Neural crest cell (in vitro differentiated cells): ENCODE measurements at regions not wholly inside any gene's neighbourhood (a gene's known extent, or its start where the extent isn't known, plus 50 kb on each side); places are given as distances from the start of the nearest gene placed in this dataset.
"Not testable (repeated sequence)": the region's sequence is repeated elsewhere in the genome, so short reads cannot be mapped to it uniquely, and the experiment has no call there.

Experiments used
- DNase-seq: peaks from one replicate; pipeline ENCODE4 v3.0.0; 2021; ENCODE audit warnings: low read depth, mixed read lengths, low spot score
- H3K27ac Mint-ChIP-seq: one replicate; pipeline ENCODE4 v1.8.0; 2021; ENCODE audit warnings: mild to moderate bottlenecking, mixed read lengths; ENCODE audit not compliant: unreplicated experiment
- H3K27me3 Mint-ChIP-seq: 2 replicates; pipeline ENCODE4 v1.8.0; 2021; ENCODE audit warnings: low read depth, mild to moderate bottlenecking, mixed read lengths
- H3K36me3 Mint-ChIP-seq: 2 replicates; pipeline ENCODE4 v1.8.0; 2021; ENCODE audit warnings: low read depth, mild to moderate bottlenecking, mixed read lengths
- H3K4me1 Mint-ChIP-seq: 2 replicates; pipeline ENCODE4 v1.8.0; 2021; ENCODE audit warnings: mixed read lengths
- H3K4me3 Mint-ChIP-seq: one replicate; pipeline ENCODE4 v1.8.0; 2021; ENCODE audit warnings: mild to moderate bottlenecking, mixed read lengths
- H3K9me3 Mint-ChIP-seq: 2 replicates; pipeline ENCODE4 v1.8.0; 2021; ENCODE audit warnings: mixed read lengths
- TF ChIP-seq, protein P1 (sequence below): fragments of 200-600 bp; sonication (generic); conservative IDR thresholded peaks from 2 replicates; pipeline ENCODE4 v1.5.0; 2021; ENCODE audit warnings: antibody characterized with exemption, mild to moderate bottlenecking

DNA sequence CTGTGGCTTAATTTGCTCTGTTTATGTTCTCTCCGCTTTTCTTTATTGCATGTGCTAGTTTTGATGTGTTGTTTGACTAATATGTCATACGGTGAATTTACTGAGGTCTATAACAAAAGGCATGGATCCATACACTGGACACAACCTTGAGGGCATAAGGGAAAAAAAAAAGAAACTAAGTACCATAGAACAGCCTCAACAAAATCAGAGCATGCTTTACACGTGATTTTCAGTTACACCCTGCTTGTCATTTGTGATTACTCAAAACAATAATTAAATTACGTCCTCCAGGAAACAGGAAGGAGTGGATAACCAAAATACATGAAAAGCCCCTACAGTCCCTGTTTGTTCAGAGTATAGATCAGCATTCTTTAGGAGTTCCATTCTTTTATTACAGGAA lies 150.5 kb downstream of the CRPPA start:
- DNase-seq, result no peak
- no peaks in the 10 kb centered on the region for H3K9me3 Mint-ChIP-seq
- H3K27ac Mint-ChIP-seq, result no peak overlapping the region
- H3K27me3 Mint-ChIP-seq, result no peaks in the 10 kb centered on the region
- peaks cover 15% of the 10 kb centered on the region for H3K4me1 Mint-ChIP-seq
- no peak overlapping the region for H3K4me3 Mint-ChIP-seq
- no peaks in the 10 kb centered on the region for H3K36me3 Mint-ChIP-seq
- TF ChIP-seq, protein P1, sequence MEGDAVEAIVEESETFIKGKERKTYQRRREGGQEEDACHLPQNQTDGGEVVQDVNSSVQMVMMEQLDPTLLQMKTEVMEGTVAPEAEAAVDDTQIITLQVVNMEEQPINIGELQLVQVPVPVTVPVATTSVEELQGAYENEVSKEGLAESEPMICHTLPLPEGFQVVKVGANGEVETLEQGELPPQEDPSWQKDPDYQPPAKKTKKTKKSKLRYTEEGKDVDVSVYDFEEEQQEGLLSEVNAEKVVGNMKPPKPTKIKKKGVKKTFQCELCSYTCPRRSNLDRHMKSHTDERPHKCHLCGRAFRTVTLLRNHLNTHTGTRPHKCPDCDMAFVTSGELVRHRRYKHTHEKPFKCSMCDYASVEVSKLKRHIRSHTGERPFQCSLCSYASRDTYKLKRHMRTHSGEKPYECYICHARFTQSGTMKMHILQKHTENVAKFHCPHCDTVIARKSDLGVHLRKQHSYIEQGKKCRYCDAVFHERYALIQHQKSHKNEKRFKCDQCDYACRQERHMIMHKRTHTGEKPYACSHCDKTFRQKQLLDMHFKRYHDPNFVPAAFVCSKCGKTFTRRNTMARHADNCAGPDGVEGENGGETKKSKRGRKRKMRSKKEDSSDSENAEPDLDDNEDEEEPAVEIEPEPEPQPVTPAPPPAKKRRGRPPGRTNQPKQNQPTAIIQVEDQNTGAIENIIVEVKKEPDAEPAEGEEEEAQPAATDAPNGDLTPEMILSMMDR, result no peak

- H3K4me3 Mint-ChIP-seq, result no peak overlapping the region
Measured at GRCh38 chr7:16268821-16269768, 152.2 kb downstream of the CRPPA start.

DNA sequence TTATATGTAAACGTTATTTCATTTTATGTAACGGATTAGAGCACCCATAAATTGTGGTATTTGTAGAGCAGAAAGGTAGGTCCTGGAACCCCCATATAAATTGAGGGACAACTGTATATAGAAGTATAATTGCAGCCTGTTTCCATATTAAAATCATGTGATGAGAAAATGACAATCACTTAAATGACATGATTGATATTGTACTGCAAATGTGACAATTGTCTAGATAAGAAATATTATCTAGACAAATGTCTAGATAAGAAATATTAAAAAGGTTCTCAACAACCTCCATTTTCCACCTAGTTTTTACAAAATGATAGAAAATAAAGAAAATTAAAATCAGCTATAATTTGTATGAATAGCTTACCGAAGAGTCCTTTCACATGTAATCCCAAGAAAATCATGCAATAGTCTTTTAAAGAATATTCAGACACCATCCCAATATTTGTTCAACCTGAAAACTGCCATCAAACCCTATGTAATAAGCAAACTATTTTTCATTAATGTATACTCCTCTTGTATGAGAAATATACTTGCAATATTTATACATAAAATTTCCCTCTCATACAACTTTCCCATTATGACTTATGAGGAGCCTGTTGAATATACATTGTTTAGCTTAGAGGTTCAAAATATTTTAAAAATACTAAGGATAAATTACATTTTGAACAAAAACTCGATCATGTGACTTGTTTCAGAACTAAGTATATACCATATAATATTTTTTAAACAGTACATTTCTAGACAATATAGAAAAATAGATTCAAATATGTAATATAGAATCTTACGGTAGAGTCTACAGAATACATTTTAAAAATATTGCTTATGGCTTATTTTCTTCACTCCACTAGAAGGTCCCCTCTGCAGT lies 153.2 kb downstream of the CRPPA start:
- no peaks in the 10 kb centered on the region for H3K36me3 Mint-ChIP-seq
- no peaks in the 10 kb centered on the region for H3K9me3 Mint-ChIP-seq
- no peak for DNase-seq
- no peaks in the 10 kb centered on the region for H3K27me3 Mint-ChIP-seq
- TF ChIP-seq, protein P1, result no peak
- H3K4me1 Mint-ChIP-seq, result peaks cover 15% of the 10 kb centered on the region
- no peak overlapping the region for H3K27ac Mint-ChIP-seq
- no peak overlapping the region for H3K4me3 Mint-ChIP-seq

More at GRCh38 chr7:16268821-16269768, 152.2 kb downstream of the CRPPA start:
- TF ChIP-seq, protein P1, result no peak
- H3K9me3 Mint-ChIP-seq, result no peaks in the 10 kb centered on the region
- H3K4me1 Mint-ChIP-seq, result peaks cover 15% of the 10 kb centered on the region
- no peak for DNase-seq
- no peaks in the 10 kb centered on the region for H3K36me3 Mint-ChIP-seq
- no peaks in the 10 kb centered on the region for H3K27me3 Mint-ChIP-seq
- no peak overlapping the region for H3K27ac Mint-ChIP-seq

DNA sequence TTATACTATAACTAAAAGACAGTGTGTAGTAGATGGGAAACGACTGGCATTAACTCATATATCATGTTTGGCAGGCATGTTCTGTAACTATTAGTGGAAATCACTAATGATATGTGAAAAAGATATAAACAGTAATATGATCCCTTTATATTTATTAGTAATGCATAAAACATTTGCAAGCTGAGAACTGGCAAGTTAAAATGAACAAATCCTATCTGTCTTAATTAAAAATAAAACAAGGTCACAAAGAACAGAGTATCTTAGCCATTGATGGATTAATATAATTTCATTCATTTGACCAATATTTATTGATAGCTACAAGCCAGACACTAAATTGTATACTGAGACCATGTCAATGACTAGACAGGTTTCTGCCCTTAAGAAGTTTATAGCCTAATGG lies 154.5 kb downstream of the CRPPA start:
- Mint-ChIP-seq H3K4me3 (no peak overlapping the region), H3K27ac (no peak overlapping the region), H3K9me3 (no peaks in the 10 kb centered on the region), H3K36me3 (no peaks in the 10 kb centered on the region), H3K4me1 (peaks cover 6% of the 10 kb centered on the region), H3K27me3 (no peaks in the 10 kb centered on the region)
- no peak for DNase-seq
- TF ChIP-seq, protein P1, result no peak

DNA sequence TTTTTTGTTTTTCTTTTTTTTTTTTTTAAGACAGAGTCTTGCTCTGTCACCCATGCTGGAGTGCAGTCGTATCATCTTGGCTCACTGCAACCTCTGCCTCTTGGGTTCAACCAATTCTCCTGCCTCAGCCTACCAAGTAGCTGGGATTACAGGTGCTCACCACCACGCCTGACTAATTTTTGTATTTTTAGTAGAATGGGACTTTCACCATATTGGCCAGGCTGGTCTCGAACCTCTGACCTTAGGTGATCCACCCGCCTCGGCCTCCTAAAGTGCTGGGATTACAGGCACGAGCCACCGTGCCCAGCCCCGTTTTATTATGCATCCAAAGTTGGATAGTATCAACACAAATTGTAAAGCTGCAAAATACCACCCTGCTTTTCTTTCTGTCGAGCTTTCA lies 154.9 kb downstream of the CRPPA start:
- not testable (repeated sequence) for H3K36me3 Mint-ChIP-seq, H3K4me1 Mint-ChIP-seq, H3K4me3 Mint-ChIP-seq, DNase-seq, H3K27me3 Mint-ChIP-seq, H3K27ac Mint-ChIP-seq, H3K9me3 Mint-ChIP-seq
